GM03348 (cell line): ENCODE measurements at regions not wholly inside any gene's neighbourhood (a gene's known extent, or its start where the extent isn't known, plus 50 kb on each side); places are given as distances from the start of the nearest gene placed in this dataset.
"Not testable (repeated sequence)": the region's sequence is repeated elsewhere in the genome, so short reads cannot be mapped to it uniquely, and the experiment has no call there.

Experiments
- DNase-seq: peaks from one replicate; pipeline ENCODE4 v3.0.0; 2012; ENCODE audit warnings: low spot score

- no peak for DNase-seq
These were observed 122.8 kb downstream of the ARL4C start for GRCh38 chr2:234374150-234374508.

DNA sequence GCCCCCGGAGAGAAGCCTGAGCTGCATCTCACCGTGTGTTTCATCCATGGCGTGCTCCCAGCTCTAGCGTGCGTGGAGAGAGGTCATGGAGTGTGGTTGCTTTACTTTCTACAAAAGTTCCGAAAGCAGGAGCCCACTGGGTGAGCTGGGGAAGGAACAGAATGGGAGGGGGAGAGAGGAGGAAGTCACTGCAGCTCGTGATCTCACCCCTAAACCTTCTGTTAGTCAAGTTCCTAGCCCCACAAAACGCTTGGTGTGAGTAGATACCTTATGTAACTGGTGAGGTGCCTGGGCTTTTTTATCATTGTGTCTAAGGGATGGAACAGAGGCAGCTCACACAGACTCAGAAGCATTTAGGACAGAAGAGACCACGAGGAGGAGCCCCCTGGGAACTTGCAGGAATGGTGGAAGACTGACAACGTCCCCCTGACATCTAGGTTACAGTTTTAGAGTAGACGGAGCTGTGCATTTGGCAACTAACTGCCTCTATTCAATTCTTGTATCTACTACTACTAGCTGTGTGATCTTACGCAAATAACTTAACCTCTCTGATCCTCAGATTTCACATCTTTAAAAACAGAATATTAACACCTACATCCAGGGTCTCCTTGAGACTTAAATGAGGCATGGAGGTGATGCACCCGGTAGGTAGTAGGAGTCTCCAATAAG, 123.3 kb downstream of the ARL4C start:
- DNase-seq, result no peak

DNA sequence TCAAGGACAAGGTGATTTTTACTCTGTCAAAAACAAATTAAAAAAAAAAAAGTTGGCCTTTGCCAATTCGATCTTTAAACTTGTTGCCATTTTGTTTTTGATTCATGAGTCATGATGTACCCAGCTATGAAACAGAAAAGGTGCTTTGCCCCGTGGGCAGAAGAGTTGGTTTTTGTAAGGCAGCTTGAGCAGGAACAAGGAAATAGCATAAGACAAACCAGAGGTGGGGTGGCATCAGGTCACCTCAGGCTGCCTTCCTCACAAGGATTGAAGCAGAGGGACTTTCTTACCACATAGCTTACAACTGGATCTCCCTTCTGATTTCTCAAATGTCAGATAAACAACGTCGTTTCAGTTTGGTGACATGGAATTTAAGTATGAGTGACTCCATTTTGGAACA, 123.8 kb downstream of the ARL4C start:
- DNase-seq, result no peak

DNA sequence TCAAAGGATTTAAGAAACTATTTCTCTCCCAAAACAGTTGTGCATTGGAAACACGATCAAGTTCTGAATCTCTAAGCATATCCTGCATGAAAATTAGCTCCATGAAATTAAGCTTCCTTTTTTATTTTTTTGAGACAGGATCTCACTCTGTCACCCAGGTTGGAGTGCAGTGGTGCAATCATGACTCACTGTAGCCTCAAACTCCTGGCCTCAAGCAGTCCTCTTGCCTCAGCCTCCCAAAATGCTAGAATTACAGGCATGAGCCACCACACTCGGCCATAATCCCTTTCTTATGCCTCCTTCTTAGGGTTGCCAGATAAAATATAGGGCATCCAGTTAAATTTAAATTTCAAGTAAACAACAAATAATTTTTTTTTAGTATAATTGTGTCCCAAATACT, 124.4 kb downstream of the ARL4C start:
- DNase-seq, result no peak

GRCh38 chr2:234368861-234369261, 128.0 kb downstream of the ARL4C start:
- DNase-seq, result peak; percentile 48

- DNase-seq, result peak; percentile 33
These were observed 130.0 kb downstream of the ARL4C start for GRCh38 chr2:234366891-234367290.

- no peak for DNase-seq
These were observed 132.2 kb downstream of the ARL4C start for GRCh38 chr2:234364661-234365060.

GRCh38 chr2:234363647-234364294, 133.1 kb downstream of the ARL4C start:
- no peak for DNase-seq

GRCh38 chr2:234363011-234363487, 133.8 kb downstream of the ARL4C start:
- DNase-seq, result peak; percentile 47

DNA sequence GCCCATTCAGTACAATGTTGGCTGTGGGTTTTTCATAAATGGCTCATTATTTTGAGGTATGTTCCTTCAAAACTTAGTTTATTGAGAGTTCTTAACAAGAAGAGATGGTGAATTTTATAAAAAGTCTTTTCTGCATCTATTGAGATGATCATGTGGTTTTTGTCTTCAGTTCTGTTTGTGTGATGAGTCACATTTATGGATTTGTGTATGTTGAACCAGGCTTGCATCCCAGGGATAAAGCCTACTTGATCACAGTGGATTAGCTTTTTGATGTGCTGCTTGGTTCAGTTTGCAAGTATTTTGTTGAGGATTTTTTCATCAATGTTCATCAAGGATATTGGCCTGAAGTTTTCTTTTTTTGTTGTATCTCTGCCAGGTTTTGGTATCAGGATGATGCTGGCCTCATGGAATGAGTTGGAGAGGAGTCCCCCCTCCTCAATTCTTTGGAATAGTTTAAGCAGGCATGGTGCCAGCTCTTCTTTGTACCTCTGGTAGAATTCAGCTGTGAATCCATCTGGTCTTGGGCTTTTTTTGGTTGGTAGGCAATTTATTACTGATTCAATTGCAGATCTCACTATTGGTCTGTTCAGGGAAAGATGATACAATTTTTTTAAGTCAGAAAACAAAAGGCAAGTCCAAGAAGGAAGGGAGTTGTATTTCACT, 136.4 kb downstream of the ARL4C start:
- DNase-seq, result not testable (repeated sequence)

- no peak for DNase-seq
These were observed 139.2 kb downstream of the ARL4C start for GRCh38 chr2:234357666-234358065.

DNA sequence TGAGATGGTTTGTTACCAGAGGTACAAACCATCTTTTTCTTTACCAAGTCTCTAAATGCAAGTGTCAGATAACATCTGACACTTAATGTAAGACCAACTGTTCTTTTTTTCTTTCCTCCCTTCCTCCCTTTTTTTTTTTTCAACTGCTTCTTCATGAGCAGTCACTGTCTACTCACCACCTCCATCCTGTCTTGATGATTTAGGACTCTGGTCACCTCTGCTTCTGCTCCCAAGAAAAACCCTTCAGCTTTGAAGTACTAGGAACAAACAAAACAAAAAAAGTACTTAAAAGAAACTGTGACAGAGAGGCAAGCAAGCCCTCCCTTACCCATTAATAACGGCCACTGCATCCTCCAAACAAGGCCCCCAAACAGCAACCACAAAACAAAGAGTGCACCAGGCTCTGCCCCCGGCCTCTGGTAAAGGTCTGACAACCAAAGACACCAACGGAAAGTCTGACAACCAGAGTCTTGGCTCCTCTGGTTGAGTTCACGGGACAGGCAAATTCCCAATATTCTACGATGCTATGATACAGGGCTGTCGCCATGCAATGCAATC, 141.0 kb downstream of the ARL4C start:
- DNase-seq, result no peak

DNA sequence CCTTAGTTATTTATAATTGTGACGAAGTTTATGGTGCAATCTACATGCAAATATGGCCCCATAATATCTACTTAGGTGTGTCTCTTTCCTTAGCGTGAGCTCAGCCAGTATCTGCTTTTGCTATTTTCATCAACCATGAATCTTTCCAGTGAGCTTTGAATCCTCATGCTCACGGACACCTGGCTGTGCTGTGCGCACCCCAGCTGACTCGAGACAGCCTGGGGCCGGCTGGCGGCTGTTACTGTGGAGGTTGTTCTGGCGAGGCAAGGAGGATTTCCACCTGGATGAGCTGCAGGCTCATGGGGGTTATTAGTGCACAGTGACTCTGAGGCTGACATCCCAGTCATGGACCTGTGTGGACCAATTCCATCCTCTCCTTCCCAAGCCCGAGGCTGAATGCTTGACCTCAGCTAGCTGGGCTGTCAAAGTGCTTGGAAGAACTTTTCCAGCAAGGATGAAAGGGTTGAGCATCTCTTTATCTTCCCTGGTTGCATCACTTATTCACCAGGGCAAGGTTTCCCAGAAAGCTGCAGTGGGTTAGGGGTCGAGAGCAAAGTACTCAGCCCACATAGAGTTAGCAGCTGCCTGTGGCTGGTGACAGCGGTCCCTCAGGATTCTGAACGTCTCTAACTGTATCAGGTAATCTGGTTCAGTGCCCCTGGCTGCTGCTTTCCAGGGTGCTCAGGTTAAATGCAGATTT, 141.7 kb downstream of the ARL4C start:
- DNase-seq, result no peak

GRCh38 chr2:234352270-234352669, 144.6 kb downstream of the ARL4C start:
- no peak for DNase-seq

DNA sequence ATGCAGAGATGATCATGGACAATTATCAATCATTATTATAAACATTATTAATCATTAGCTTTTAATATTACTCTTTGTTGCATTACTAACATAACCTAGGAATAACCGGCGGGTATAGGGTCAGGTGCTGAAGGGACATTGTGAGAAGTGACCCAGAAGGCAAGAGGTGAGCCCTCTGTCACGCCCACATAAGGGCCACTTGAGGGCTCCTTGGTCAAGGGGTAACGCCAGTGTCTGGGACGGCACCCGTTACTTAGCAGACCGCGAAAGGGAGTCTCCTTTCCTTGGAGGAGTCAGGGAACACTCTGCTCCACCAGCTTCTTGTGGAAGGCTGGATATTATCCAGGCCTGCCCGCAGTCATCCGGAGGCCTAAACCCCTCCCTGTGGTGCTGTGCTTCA, 145.0 kb downstream of the ARL4C start:
- DNase-seq, result not testable (repeated sequence)

- peak; percentile 48 for DNase-seq
These were observed 148.8 kb downstream of the ARL4C start for GRCh38 chr2:234348081-234348480.

DNA sequence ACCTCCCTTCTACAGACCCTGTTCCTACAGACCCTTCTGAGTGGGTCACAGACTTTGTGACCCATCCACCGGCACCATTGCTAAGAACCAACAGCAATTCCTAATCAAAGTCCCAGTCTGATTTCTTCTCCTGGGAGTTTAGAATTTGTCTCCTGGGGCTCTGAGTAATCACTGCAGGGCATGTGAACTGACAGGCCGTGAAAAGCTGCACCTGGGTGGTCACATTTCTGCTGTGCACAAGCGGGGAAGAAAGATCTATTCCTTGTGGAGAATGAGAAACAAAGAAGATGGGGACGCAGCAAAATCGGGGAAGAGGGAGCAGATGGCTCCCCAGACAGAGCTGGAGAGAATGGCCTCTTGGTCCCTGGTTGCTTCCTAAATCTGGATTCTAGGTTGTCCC, 151.0 kb downstream of the ARL4C start:
- no peak for DNase-seq

DNA sequence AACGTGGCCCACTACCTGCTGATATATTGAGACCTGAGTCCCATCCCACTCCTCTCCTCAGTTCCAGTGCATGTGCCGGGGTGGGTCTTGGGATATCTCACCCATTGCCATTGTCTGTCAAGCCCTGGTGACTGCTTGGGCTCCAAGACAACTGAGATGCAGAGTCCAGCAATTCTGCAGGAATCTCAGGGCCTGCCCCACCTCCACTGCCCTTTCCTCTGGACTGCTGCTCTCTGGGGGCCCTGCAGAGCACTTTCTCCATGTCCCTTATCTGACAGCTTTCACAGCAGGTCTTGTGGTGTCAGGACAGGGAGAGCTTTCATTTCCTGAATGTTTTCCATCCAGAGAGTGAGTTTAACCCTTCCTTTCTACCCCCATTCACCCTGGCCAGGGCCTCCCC, 152.9 kb downstream of the ARL4C start:
- DNase-seq, result no peak

DNA sequence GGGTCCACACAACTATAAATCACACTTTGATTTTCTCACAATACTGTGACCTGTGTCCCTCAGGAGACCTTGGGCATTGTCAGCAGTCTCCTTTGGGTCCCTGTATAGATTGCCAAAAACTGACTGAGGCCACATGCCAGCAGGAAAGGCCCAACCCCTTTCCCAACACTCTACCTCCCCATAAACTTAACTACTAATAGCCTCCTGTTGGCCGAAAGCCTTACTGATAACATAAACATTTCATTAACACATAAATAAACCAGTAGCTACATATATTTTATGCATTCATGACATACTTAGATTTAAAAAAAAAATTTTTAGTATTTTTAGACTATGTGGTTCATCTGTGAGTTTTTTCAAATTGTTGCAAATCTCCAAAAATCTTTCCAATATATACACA, 153.5 kb downstream of the ARL4C start:
- no peak for DNase-seq

DNA sequence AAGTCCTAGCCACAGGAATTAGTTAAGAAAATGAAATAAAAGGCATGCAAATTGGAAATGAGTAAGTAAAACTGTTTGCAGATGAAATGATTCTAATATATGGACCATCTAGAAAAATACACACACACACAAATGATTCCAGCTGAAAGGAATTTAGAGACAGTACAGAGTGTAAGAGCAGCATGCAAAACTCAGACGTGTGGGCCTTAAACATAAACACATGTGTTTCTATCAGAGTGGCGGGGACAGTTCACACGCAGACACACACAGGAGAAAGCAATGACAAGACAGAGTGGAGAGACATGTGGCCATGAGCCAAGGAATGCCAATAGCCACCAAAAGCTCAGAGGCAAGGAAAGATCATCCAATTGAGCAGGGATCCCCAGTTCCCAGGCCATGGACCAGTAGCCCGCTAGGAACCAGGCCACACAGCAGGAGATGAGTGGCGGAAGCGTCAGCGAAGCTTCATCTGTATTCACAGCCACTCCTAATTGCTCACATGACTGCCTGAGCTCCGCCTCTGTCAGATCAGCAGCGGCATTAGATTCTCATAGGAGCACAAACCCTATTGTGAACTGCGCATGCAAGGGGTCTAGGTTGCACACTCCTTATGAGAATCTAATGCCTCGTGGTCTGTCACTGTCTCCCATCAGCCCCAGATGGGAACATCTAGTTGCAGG, 155.4 kb downstream of the ARL4C start:
- no peak for DNase-seq

DNA sequence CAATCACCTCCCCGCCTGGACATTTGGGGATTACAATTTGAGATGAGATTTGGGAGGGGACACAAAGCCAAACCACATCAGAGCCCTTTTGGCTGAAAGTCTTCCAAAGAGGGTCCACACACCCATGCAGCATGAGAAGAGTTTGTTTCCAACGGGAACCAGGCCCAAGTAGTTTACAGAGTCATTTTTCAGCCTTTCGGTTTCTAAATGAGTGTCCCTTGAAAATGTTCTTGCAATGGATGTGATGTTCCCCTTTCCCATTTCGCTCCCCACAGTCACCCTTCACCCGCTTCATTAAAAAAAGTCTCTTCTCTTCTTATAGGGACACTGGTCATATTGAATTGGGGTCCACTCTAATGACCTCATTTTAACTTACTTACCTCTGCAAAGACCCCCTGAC, 157.4 kb downstream of the ARL4C start:
- no peak for DNase-seq

GRCh38 chr2:234339011-234339410, 157.9 kb downstream of the ARL4C start:
- DNase-seq, result no peak
